DMS153 treated with DMSO at 0.1 percent for 48 hours (cell line): ENCODE measurements at regions not wholly inside any gene's neighbourhood (a gene's known extent, or its start where the extent isn't known, plus 50 kb on each side); places are given as distances from the start of the nearest gene placed in this dataset.
"Not testable (repeated sequence)": the region's sequence is repeated elsewhere in the genome, so short reads cannot be mapped to it uniquely, and the experiment has no call there.

ENCODE experiments used
- DNase-seq: peaks from one replicate; lab custom pipeline; 2025; ENCODE audit not compliant: unreplicated experiment; lab: John Stamatoyannopoulos, UW

- DNase-seq, result no peak
These were observed 125.2 kb upstream of the TGFBR2 start for GRCh38 chr3:30481241-30481640.

- not testable (repeated sequence) for DNase-seq
These were observed 122.2 kb upstream of the TGFBR2 start for GRCh38 chr3:30484229-30484628.

- DNase-seq, result no peak
These were observed 120.0 kb upstream of the TGFBR2 start for GRCh38 chr3:30486368-30486767.

GRCh38 chr3:30488070-30488756 is 118.2 kb upstream of the TGFBR2 start:
- no peak for DNase-seq

GRCh38 chr3:30492322-30493192 is 113.8 kb upstream of the TGFBR2 start:
- DNase-seq, result no peak

- DNase-seq, result no peak
These were observed 112.5 kb upstream of the TGFBR2 start for GRCh38 chr3:30493911-30494311.

- no peak for DNase-seq
These were observed 111.0 kb upstream of the TGFBR2 start for GRCh38 chr3:30495172-30496065.

GRCh38 chr3:30496066-30496966 is 110.1 kb upstream of the TGFBR2 start:
- DNase-seq, result no peak

GRCh38 chr3:30498587-30498967 is 107.8 kb upstream of the TGFBR2 start:
- no peak for DNase-seq

- DNase-seq, result no peak
These were observed 105.6 kb upstream of the TGFBR2 start for GRCh38 chr3:30500666-30501399.

GRCh38 chr3:30501526-30501925 is 104.9 kb upstream of the TGFBR2 start:
- DNase-seq, result no peak

GRCh38 chr3:30502051-30502741 is 104.2 kb upstream of the TGFBR2 start:
- DNase-seq, result no peak

GRCh38 chr3:30502742-30503073 is 103.7 kb upstream of the TGFBR2 start:
- no peak for DNase-seq

GRCh38 chr3:30503446-30503845 is 103.0 kb upstream of the TGFBR2 start:
- no peak for DNase-seq

- DNase-seq, result no peak
These were observed 101.5 kb upstream of the TGFBR2 start for GRCh38 chr3:30504939-30505338.

- no peak for DNase-seq
These were observed 100.4 kb upstream of the TGFBR2 start for GRCh38 chr3:30505866-30506520.

GRCh38 chr3:30508339-30508738 is 98.1 kb upstream of the TGFBR2 start:
- DNase-seq, result no peak

GRCh38 chr3:30510596-30510995 is 95.8 kb upstream of the TGFBR2 start:
- no peak for DNase-seq
